ENCODE measurements at regions not wholly inside any gene's neighbourhood (a gene's known extent, or its start where the extent isn't known, plus 50 kb on each side); places are given as distances from the start of the nearest gene placed in this dataset.

DNA sequence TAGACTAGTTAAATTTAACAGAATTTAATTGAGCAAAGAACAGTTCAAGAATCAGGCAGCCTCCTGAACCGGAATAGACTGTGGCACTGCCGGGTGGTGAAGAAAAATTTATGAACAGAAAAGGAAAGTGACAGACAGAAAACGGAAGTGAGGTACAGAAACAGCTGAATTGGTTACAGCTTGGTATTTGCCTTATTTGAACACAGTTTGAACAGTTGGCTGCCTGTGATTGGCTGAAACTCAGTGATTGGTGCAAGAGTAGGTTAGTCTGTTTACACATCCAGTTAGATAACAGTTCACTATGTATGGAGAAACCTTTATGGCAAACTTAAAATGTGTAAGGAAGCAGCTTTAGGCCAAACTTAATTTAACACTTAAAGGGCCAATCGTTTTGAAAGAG is 116.0 kb upstream of the CITED2 start:
- H3K36me3 Mint-ChIP-seq (ENCODE audit: low read depth): no peaks in the 10 kb centered on the region
- intact Hi-C loops (cut with micrococcal nuclease): no loop called here
- H3K27ac Mint-ChIP-seq: no peak overlapping the region
- H3K9me3 Mint-ChIP-seq: no peaks in the 10 kb centered on the region
- H3K27me3 Mint-ChIP-seq (ENCODE audit: insufficient read depth): no peaks in the 10 kb centered on the region
- no peak overlapping the region for H3K4me3 Mint-ChIP-seq
- H3K4me1 Mint-ChIP-seq (ENCODE audit: low read depth): peaks cover 6% of the 10 kb centered on the region
- DNase-seq (ENCODE audit: low spot score): no peak

DNA sequence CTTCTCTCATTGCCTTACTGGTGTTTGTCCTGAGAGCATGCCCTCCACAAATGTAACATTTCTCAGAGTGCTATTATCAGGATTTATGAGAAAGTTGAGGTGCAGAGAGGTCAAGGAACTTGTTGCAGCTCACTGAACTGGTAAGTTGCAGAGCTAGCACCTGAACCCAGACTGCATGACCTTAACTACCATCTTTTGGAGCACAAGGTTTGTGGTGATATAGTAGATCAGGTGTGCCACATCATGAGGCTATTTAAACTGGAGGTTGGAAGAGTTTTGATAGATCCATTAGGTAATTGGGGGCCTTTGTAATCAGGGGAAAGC is 112.0 kb upstream of the CITED2 start:
- H3K27ac Mint-ChIP-seq: no peak overlapping the region
- H3K36me3 Mint-ChIP-seq (ENCODE audit: low read depth): no peaks in the 10 kb centered on the region
- H3K9me3 Mint-ChIP-seq: no peaks in the 10 kb centered on the region
- intact Hi-C loops (cut with micrococcal nuclease): no loop called here
- H3K4me3 Mint-ChIP-seq: no peak overlapping the region
- DNase-seq (ENCODE audit: low spot score): no peak
- H3K4me1 Mint-ChIP-seq (ENCODE audit: low read depth): peaks cover 6% of the 10 kb centered on the region
- no peaks in the 10 kb centered on the region for H3K27me3 Mint-ChIP-seq (ENCODE audit: insufficient read depth)

DNA sequence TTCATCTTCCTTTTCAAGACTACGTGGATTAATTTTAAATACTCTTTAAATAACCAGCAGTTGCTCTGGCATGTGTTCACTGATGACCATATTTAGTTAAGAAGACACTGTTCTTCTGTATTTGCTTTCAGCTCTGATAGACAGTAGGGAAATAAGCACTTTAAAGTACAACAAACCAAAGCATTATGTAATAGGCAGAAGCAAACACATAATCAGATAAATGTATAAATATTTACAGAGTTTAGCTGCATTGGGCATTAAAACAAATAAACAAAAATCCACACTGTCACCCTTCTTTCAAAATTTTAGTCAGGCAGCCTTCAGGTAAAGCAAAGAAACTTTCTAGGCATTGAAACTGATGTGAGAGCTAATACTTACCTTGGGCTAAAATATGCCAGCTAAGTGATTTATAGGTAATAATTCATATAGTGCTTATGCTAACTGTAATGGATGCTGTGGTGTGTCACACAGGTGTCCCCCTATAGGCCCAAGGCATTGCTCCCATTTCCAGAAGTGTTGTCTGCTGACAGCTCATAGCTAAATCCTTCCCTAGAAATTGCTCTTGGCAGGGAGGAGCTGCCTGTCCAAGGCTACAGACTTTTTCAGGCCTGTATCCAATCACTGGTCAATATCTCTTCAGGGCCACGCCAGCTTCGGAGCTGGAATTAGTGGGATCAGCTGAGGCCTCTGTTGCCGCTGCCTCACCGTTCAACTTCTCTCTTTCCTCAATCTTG is 111.5 kb upstream of the CITED2 start:
- peaks cover 6% of the 10 kb centered on the region for H3K4me1 Mint-ChIP-seq (ENCODE audit: low read depth)

DNA sequence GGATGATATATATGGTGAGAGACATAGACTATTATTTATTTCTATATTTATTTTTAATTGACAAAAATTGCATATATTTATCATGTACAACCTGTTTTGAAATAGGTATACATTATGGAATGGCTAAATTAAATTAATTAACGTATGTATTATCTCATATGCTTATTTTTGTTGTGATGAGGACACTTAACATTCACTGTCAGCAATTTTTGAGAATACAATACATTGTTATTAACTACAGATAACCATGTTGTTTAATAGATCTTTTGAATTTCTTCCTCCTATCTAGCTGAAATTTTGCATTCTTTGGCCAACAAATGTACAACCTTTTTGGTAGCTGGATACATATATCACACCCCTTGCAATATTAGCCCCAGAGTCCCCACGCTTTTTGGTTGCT is 110.7 kb upstream of the CITED2 start:
- Mint-ChIP-seq H3K36me3 (ENCODE audit: low read depth) (no peaks in the 10 kb centered on the region), H3K27ac (no peak overlapping the region), H3K9me3 (no peaks in the 10 kb centered on the region), H3K27me3 (ENCODE audit: insufficient read depth) (no peaks in the 10 kb centered on the region), H3K4me1 (ENCODE audit: low read depth) (peaks cover under 1% of the 10 kb centered on the region), H3K4me3 (no peak overlapping the region)
- no peak for DNase-seq (ENCODE audit: low spot score)
- intact Hi-C loops (cut with micrococcal nuclease): no loop called here

More for the DNA sequence above, 111.5 kb upstream of the CITED2 start:
- no peaks in the 10 kb centered on the region for H3K36me3 Mint-ChIP-seq (ENCODE audit: low read depth)
- no peaks in the 10 kb centered on the region for H3K27me3 Mint-ChIP-seq (ENCODE audit: insufficient read depth)
- no peak overlapping the region for H3K4me3 Mint-ChIP-seq
- DNase-seq (ENCODE audit: low spot score): no peak
- intact Hi-C loops (cut with micrococcal nuclease): no loop called here
- H3K9me3 Mint-ChIP-seq: no peaks in the 10 kb centered on the region
- H3K27ac Mint-ChIP-seq: no peak overlapping the region

- no peaks in the 10 kb centered on the region for H3K9me3 Mint-ChIP-seq
- H3K4me3 Mint-ChIP-seq: no peak overlapping the region
- H3K4me1 Mint-ChIP-seq (ENCODE audit: low read depth): no peaks in the 10 kb centered on the region
- H3K27me3 Mint-ChIP-seq (ENCODE audit: insufficient read depth): peaks cover 3% of the 10 kb centered on the region
- DNase-seq (ENCODE audit: low spot score): no peak
- no peaks in the 10 kb centered on the region for H3K36me3 Mint-ChIP-seq (ENCODE audit: low read depth)
- intact Hi-C loops (cut with micrococcal nuclease): no loop called here
- no peak overlapping the region for H3K27ac Mint-ChIP-seq
Observed at GRCh38 chr6:139483079-139483478, 108.6 kb upstream of the CITED2 start.

- H3K9me3 Mint-ChIP-seq: no peaks in the 10 kb centered on the region
- intact Hi-C loops (cut with micrococcal nuclease): no loop called here
- peaks cover 4% of the 10 kb centered on the region for H3K27me3 Mint-ChIP-seq (ENCODE audit: insufficient read depth)
- no peaks in the 10 kb centered on the region for H3K36me3 Mint-ChIP-seq (ENCODE audit: low read depth)
- no peak overlapping the region for H3K27ac Mint-ChIP-seq
- no peak for DNase-seq (ENCODE audit: low spot score)
- no peak overlapping the region for H3K4me3 Mint-ChIP-seq
- no peaks in the 10 kb centered on the region for H3K4me1 Mint-ChIP-seq (ENCODE audit: low read depth)
Observed at GRCh38 chr6:139482287-139482686, 107.8 kb upstream of the CITED2 start.

DNA sequence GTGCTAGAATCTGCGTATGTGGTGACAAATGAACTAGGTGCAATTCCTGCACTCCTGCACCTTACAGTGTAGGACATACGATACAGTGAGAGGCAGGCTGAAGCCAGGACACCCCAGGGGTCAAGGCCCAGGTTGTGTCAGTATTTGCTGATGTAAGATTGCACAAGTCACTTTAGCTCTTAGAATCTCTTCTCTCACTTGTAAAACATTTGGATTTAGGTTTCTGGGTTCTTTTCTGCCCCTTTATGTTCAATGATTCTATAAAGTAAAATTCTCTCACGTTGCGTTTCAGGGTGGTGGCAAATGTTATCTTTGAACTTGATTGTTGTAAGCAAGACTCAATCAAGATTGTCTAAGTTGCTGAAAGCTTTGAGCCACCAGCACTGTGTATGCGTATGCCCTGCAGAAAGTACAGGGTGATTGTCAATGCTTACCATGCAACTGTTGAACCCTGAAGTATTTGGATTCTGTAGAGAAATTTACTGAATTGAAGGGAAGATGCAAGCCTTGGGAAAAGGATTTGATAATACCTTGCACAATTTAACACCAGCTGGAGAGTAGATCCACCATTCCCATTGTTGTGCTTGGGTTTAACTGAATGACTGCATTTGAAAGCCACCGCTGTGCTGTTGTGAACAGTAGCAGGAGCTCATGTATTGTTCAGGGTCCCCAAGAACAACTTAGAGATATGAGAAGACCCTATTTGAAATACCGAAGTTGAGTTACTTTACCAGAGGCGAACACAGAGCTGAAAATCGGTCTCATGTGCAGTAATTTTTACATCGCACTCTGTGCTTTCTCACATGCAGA is 106.1 kb upstream of the CITED2 start:
- no peaks in the 10 kb centered on the region for H3K9me3 Mint-ChIP-seq
- peaks cover 6% of the 10 kb centered on the region for H3K27me3 Mint-ChIP-seq (ENCODE audit: insufficient read depth)
- no peak for DNase-seq (ENCODE audit: low spot score)
- no peaks in the 10 kb centered on the region for H3K4me1 Mint-ChIP-seq (ENCODE audit: low read depth)
- no peak overlapping the region for H3K4me3 Mint-ChIP-seq
- intact Hi-C loops (cut with micrococcal nuclease): no loop called here
- H3K36me3 Mint-ChIP-seq (ENCODE audit: low read depth): no peaks in the 10 kb centered on the region
- H3K27ac Mint-ChIP-seq: no peak overlapping the region

DNA sequence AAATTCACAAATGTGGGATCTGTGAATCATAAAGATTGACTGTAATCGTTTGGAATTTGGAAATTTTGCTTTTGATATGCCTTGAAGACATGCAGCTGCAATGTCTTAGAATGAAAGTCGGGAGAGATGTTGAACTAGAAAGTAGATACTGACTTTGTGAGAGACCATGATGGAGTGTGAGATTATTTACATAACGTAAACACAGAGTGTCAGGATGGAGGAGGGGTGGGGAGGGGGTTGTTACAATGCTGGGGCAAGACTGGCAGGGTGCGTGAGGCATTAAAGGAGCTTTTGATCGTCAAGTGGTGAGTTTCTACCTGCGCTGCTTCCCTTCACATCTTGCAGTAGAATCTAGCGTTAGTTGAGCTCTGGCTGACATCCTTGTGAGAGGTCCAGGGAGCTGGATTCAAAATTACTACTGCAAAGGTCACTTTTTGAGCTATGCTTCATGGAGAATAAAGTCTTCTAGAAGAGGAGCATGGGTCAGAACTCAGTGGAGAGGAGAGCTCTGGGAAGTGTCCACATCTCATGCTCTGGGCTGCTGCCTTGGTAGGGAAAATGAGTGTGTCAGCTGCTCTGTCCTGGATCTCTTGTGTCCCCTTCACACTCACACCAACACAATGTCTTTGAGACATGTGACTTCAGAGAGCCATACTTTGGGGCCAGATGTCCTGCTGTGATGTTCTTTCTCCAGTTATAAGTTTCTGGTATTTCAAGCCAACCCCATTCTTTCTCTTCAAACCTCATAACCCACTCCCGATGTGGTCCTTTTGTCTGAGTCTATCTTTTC is 105.2 kb upstream of the CITED2 start:
- no peaks in the 10 kb centered on the region for H3K36me3 Mint-ChIP-seq (ENCODE audit: low read depth)
- no peak overlapping the region for H3K4me3 Mint-ChIP-seq
- H3K4me1 Mint-ChIP-seq (ENCODE audit: low read depth): no peaks in the 10 kb centered on the region
- DNase-seq (ENCODE audit: low spot score): no peak
- H3K9me3 Mint-ChIP-seq: no peaks in the 10 kb centered on the region
- peaks cover 8% of the 10 kb centered on the region for H3K27me3 Mint-ChIP-seq (ENCODE audit: insufficient read depth)
- H3K27ac Mint-ChIP-seq: no peak overlapping the region
- intact Hi-C loops (cut with micrococcal nuclease): no loop called here

GRCh38 chr6:139475646-139476045 is 101.2 kb upstream of the CITED2 start:
- Mint-ChIP-seq H3K4me3 (no peak overlapping the region), H3K27me3 (ENCODE audit: insufficient read depth) (peaks cover 8% of the 10 kb centered on the region), H3K36me3 (ENCODE audit: low read depth) (no peaks in the 10 kb centered on the region), H3K9me3 (no peaks in the 10 kb centered on the region), H3K4me1 (ENCODE audit: low read depth) (no peaks in the 10 kb centered on the region), H3K27ac (no peak overlapping the region)
- no peak for DNase-seq (ENCODE audit: low spot score)
- intact Hi-C loops (cut with micrococcal nuclease): no loop called here

- H3K36me3 Mint-ChIP-seq (ENCODE audit: low read depth): no peaks in the 10 kb centered on the region
- H3K9me3 Mint-ChIP-seq: no peaks in the 10 kb centered on the region
- no peak overlapping the region for H3K27ac Mint-ChIP-seq
- no peak overlapping the region for H3K4me3 Mint-ChIP-seq
- DNase-seq (ENCODE audit: low spot score): no peak
- peaks cover 8% of the 10 kb centered on the region for H3K27me3 Mint-ChIP-seq (ENCODE audit: insufficient read depth)
- intact Hi-C loops (cut with micrococcal nuclease): no loop called here
- no peaks in the 10 kb centered on the region for H3K4me1 Mint-ChIP-seq (ENCODE audit: low read depth)
Observed at GRCh38 chr6:139475241-139475640, 100.8 kb upstream of the CITED2 start.

DNA sequence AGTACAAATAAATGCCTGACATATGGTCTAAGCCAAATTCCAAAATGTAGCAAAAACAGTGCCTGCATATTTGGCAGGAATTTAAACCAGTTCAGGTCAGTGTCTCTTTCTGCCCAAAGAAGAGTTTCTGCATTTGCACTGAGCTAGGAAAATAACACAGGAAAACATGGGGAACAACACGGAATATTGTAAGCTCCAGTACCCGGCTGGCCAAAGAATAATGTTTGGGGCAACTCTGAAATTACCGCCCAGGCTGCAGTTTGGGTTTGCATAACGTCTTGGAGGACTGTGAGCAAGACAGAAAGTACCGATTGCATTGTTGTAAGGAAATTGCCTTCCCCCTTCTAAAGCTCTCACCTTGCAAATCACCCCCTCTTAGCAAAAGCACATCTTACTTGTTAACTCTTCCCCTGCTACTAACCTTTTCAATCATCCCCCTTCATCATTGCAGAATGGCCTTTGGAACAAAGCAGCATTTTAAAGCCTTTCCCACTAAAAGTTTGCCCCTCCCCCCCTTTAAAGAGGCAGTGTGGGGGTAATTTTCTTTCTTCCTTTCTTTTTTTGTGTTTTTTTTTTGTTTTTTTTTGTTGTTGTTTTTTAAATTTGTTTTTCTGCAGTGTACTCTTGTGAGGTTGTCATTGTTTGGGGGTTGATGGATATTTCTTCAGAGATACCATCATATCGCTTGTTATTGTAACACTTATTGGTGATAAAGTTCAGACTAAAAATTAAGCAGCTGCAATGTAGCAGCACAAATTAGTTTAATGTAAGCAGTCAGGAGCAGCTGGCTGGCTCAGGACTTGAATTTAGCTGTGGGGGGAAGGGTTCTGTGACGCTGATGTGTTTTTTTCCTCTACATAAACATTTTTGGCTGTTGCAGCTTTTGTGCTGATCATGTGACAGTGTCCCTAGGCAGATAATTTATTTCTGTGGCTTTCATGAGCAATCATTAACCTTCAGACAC is 100.0 kb upstream of the CITED2 start:
- Mint-ChIP-seq H3K4me1 (ENCODE audit: low read depth) (no peaks in the 10 kb centered on the region), H3K4me3 (no peak overlapping the region), H3K9me3 (no peaks in the 10 kb centered on the region), H3K27me3 (ENCODE audit: insufficient read depth) (peaks cover 8% of the 10 kb centered on the region), H3K36me3 (ENCODE audit: low read depth) (no peaks in the 10 kb centered on the region), H3K27ac (no peak overlapping the region)
- no peak for DNase-seq (ENCODE audit: low spot score)
- intact Hi-C loops (cut with micrococcal nuclease): no loop called here

DNA sequence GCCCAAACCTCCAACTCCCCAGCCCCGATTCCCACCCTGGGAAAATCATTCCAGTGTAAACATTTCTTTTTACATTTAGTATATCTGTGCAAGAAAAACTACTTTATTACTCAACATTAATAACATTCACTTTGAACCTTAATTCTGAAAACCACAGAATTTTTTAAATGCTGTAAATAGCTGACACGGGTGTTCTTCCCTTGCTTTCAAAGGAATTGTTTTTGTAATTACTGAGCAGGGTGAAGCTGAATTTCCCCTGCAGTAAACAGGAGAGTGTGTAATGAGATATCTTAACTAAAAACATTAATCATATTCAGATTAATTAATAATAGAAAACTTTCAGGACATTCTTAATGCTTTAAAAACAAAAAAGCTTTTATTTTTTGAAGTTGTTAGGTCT is 99.3 kb upstream of the CITED2 start:
- H3K4me1 Mint-ChIP-seq (ENCODE audit: low read depth): no peaks in the 10 kb centered on the region
- H3K4me3 Mint-ChIP-seq: no peak overlapping the region
- H3K9me3 Mint-ChIP-seq: no peaks in the 10 kb centered on the region
- H3K27ac Mint-ChIP-seq: no peak overlapping the region
- H3K36me3 Mint-ChIP-seq (ENCODE audit: low read depth): no peaks in the 10 kb centered on the region
- no peak for DNase-seq (ENCODE audit: low spot score)
- intact Hi-C loops (cut with micrococcal nuclease): no loop called here
- peaks cover 5% of the 10 kb centered on the region for H3K27me3 Mint-ChIP-seq (ENCODE audit: insufficient read depth)

Data from activated T-helper 1 cell treated with anti-CD3 and anti-CD28 coated beads, Interleukin-12 subunit alpha, Interleukin-12 subunit beta, Interleukin-2, Interleukin-4 antibody, amounts not matched to agents 30 ng/mL and 10 ng/mL and 1 ng/mL, durations not matched to agents 14 hours and 24 hours and 36 hours (primary cell).